Loucy (cell line): ENCODE measurements at regions not wholly inside any gene's neighbourhood (a gene's known extent, or its start where the extent isn't known, plus 50 kb on each side); places are given as distances from the start of the nearest gene placed in this dataset.
"Not testable (repeated sequence)": the region's sequence is repeated elsewhere in the genome, so short reads cannot be mapped to it uniquely, and the experiment has no call there.

Experiments
- H2AFZ ChIP-seq: fragments of 200-600 bp; sonication (generic); 2 replicates; pipeline ENCODE4 v1.6.0; 2016; ENCODE audit warnings: antibody characterized with exemption, mild to moderate bottlenecking, low read length, moderate library complexity
- H3F3A ChIP-seq: fragments of 200-600 bp; 2 replicates; pipeline ENCODE4 v1.6.0; 2016; ENCODE audit warnings: antibody characterized with exemption, low read depth, mild to moderate bottlenecking
- H3K27me3 ChIP-seq: fragments of 200-600 bp; sonication (generic); 2 replicates; pipeline ENCODE4 v1.6.1; 2014; ENCODE audit warnings: low read length, mild to moderate bottlenecking; ENCODE audit not compliant: insufficient read depth, poor library complexity, severe bottlenecking
- H3K36me3 ChIP-seq: fragments of 200-600 bp; sonication (generic); 2 replicates; pipeline ENCODE4 v1.6.1; 2016; ENCODE audit warnings: low read length; ENCODE audit not compliant: insufficient read depth
- H3K4me1 ChIP-seq: fragments of 200-600 bp; sonication (generic); 2 replicates; pipeline ENCODE4 v1.5.1; 2014; ENCODE audit warnings: low read length, mild to moderate bottlenecking; ENCODE audit not compliant: insufficient read depth, poor library complexity, severe bottlenecking
- H3K4me2 ChIP-seq: fragments of 200-600 bp; sonication (generic); 2 replicates; pipeline ENCODE4 v1.6.0; 2014; ENCODE audit warnings: antibody characterized with exemption, low read length, low read depth, mild to moderate bottlenecking; ENCODE audit not compliant: poor library complexity, severe bottlenecking
- H3K4me3 ChIP-seq: fragments of 200-600 bp; sonication (generic); 2 replicates; pipeline ENCODE4 v1.5.1; 2014; ENCODE audit warnings: low read length, mild to moderate bottlenecking, mixed read lengths; ENCODE audit not compliant: poor library complexity, severe bottlenecking
- H3K79me2 ChIP-seq: fragments of 200-600 bp; sonication (generic); 2 replicates; pipeline ENCODE4 v1.6.1; 2014; ENCODE audit warnings: low read length; ENCODE audit not compliant: insufficient read depth
- H3K9ac ChIP-seq: fragments of 200-600 bp; sonication (generic); 2 replicates; pipeline ENCODE4 v1.6.0; 2014; ENCODE audit warnings: mild to moderate bottlenecking, low read depth, low read length, moderate library complexity; ENCODE audit not compliant: poor library complexity, severe bottlenecking
- H3K9me2 ChIP-seq: fragments of 200-600 bp; sonication (generic); replicated peaks from 2 replicates; pipeline ENCODE4 v1.6.1; 2016; ENCODE audit warnings: low read depth, low read length, mixed read lengths
- H3K9me3 ChIP-seq: fragments of 200-600 bp; sonication (generic); 2 replicates; pipeline ENCODE4 v1.6.1; 2014; ENCODE audit warnings: mild to moderate bottlenecking, antibody characterized with exemption, low read length, low read depth; ENCODE audit not compliant: insufficient read depth
- H4K20me1 ChIP-seq: fragments of 200-600 bp; sonication (generic); 2 replicates; pipeline ENCODE4 v1.6.0; 2014; ENCODE audit warnings: antibody characterized with exemption, low read length, mild to moderate bottlenecking; ENCODE audit not compliant: insufficient read depth, poor library complexity, severe bottlenecking
- EZH2phosphoT487 ChIP-seq: fragments of 200-600 bp; IDR thresholded peaks from 2 replicates; pipeline ENCODE4 v1.6.1; 2018; ENCODE audit warnings: antibody characterized with exemption, mild to moderate bottlenecking, moderate library complexity, borderline replicate concordance
- TF ChIP-seq, protein P1 (sequence below): fragments of 200-600 bp; sonication (generic); conservative IDR thresholded peaks from 2 replicates; pipeline ENCODE4 v1.5.1; 2014; ENCODE audit warnings: mild to moderate bottlenecking, antibody characterized with exemption, low read length

DNA sequence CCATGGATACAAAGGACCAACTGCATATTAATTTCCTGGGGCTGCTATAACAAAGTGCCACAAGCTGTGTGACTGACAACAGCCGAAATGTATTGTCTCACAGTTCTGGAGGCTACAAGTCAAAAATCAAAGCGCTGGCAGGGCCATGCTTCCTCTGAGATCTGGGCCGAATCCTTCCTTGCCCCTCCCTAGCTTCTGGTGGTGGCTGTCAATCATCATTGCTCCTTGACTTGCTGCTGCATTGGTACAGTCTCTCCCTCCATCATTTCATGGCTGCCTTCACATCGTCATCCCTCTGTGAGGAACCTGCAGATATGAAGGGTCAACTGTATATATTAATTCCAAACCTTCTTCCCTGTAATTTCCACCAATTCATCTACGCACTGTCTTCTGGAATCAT lies 118.3 kb downstream of the EXOC5 start:
- Histone ChIP-seq H3K9me2 (no peaks in the 10 kb centered on the region), H4K20me1 (no peaks in the 10 kb centered on the region)
- no peak for TF ChIP-seq EZH2phosphoT487
- TF ChIP-seq, protein P1, sequence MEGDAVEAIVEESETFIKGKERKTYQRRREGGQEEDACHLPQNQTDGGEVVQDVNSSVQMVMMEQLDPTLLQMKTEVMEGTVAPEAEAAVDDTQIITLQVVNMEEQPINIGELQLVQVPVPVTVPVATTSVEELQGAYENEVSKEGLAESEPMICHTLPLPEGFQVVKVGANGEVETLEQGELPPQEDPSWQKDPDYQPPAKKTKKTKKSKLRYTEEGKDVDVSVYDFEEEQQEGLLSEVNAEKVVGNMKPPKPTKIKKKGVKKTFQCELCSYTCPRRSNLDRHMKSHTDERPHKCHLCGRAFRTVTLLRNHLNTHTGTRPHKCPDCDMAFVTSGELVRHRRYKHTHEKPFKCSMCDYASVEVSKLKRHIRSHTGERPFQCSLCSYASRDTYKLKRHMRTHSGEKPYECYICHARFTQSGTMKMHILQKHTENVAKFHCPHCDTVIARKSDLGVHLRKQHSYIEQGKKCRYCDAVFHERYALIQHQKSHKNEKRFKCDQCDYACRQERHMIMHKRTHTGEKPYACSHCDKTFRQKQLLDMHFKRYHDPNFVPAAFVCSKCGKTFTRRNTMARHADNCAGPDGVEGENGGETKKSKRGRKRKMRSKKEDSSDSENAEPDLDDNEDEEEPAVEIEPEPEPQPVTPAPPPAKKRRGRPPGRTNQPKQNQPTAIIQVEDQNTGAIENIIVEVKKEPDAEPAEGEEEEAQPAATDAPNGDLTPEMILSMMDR, result no peak

DNA sequence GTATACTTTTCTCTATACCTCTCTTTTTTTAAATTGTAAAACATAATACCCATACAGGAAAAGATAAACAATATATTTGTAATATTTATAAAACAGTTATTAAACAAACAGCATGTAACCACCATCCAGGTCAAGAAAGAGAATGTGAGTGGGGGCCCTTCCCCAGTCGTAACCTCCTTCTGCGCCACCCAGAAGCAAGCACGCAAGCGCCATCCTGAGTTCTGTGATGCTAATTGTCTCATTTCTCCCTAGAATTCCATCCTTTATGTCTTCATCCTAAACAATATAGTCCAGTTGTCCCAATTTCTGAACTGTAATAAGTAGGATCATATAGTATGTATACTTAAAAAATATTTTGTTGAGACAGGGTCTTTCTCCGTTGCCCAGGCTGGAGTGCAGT lies 129.5 kb downstream of the EXOC5 start:
- Histone ChIP-seq H3K9ac (no peak overlapping the region), H3K4me1 (no peaks in the 10 kb centered on the region), H3K9me3 (no peaks in the 10 kb centered on the region), H3K9me2 (no peaks in the 10 kb centered on the region), H3K36me3 (no peaks in the 10 kb centered on the region), H3K79me2 (no peaks in the 10 kb centered on the region), H3K27me3 (no peaks in the 10 kb centered on the region), H3F3A (no peaks in the 10 kb centered on the region), H4K20me1 (no peaks in the 10 kb centered on the region), H3K4me3 (no peak overlapping the region), H2AFZ (no peak overlapping the region), H3K4me2 (no peak overlapping the region)
- TF ChIP-seq, protein P1, result no peak
- TF ChIP-seq EZH2phosphoT487, result no peak

More for the DNA sequence above, 118.3 kb downstream of the EXOC5 start:
- H3K4me1 ChIP-seq, result no peaks in the 10 kb centered on the region
- no peaks in the 10 kb centered on the region for H3K36me3 ChIP-seq
- no peaks in the 10 kb centered on the region for H3K9me3 ChIP-seq
- H3K4me2 ChIP-seq, result no peak overlapping the region
- no peaks in the 10 kb centered on the region for H3K79me2 ChIP-seq
- H3K4me3 ChIP-seq, result no peak overlapping the region
- H3K9ac ChIP-seq, result no peak overlapping the region
- no peaks in the 10 kb centered on the region for H3K27me3 ChIP-seq
- no peaks in the 10 kb centered on the region for H3F3A ChIP-seq
- no peak overlapping the region for H2AFZ ChIP-seq

DNA sequence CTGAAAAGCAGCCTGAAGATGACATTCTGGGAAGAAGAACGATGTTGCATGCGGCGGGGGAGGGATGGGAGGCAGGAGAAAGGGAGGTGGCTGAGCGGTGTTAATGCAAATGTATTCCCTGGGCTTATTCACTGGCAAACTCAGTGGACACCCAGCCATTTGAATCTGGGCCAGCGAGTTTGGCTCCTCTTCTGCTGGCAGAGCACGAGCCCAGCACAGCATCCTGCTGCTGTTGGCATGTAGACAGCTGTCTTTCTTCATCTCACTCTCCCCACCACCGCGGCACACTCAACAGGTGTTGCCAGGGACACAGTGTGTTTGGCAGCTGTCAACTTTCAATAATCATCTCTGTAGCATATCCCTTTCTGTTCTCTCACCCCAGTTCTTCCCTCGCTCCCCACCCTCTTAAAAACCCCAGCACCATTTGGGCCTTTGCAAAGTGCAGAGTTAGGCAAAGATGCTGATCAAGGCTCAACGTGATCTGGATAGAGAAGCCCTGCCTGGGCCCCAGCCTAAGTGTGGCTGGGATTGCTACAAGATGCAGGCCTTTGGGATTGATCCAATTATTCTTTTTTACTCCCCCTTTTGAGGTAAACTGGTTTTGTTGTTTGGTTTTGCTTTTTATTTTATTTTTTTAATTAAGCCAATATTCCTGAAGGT lies 131.9 kb downstream of the EXOC5 start:
- H3K4me2 ChIP-seq, result no peak overlapping the region
- no peaks in the 10 kb centered on the region for H3K79me2 ChIP-seq
- H3K9me3 ChIP-seq, result no peaks in the 10 kb centered on the region
- no peak overlapping the region for H2AFZ ChIP-seq
- TF ChIP-seq, protein P1, result no peak
- no peak for TF ChIP-seq EZH2phosphoT487
- H3K27me3 ChIP-seq, result no peaks in the 10 kb centered on the region
- H3K4me3 ChIP-seq, result no peak overlapping the region
- H3F3A ChIP-seq, result no peaks in the 10 kb centered on the region
- H3K9ac ChIP-seq, result no peak overlapping the region
- no peaks in the 10 kb centered on the region for H4K20me1 ChIP-seq
- no peaks in the 10 kb centered on the region for H3K36me3 ChIP-seq
- H3K4me1 ChIP-seq, result no peaks in the 10 kb centered on the region
- no peaks in the 10 kb centered on the region for H3K9me2 ChIP-seq

DNA sequence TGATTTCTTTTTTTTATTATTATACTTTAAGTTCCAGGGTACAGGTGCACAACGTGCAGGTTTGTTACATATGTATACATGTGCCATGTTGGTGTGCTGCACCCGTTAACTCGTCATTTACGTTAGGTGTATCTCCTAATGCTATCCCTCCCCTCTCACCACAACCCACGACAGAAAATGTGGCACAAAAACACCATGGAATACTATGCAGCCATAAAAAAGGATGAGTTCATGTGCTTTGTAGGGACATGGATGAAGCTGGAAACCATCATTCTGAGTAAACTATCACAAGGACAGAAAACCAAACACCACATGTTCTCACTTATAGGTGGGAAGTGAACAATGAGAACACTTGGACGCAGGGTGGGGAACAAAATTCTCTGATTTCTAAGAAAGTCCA lies 140.9 kb downstream of the EXOC5 start:
- H3K9me3 ChIP-seq, H3K9ac ChIP-seq, H3K9me2 ChIP-seq: not testable (repeated sequence)

More for the DNA sequence above, 140.9 kb downstream of the EXOC5 start:
- H3F3A ChIP-seq, H3K4me3 ChIP-seq, H3K36me3 ChIP-seq, H3K79me2 ChIP-seq, H3K4me1 ChIP-seq, H3K4me2 ChIP-seq, H2AFZ ChIP-seq, H3K27me3 ChIP-seq, H4K20me1 ChIP-seq: not testable (repeated sequence)
